ENCODE measurements at regions not wholly inside any gene's neighbourhood (a gene's known extent, or its start where the extent isn't known, plus 50 kb on each side); places are given as distances from the start of the nearest gene placed in this dataset.
A peak's percentile ranks its signal among the peaks of the same experiment; 100 is the strongest.
"Not testable (repeated sequence)": the region's sequence is repeated elsewhere in the genome, so short reads cannot be mapped to it uniquely, and the experiment has no call there.

- DNase-seq, result no peak
Measured at GRCh38 chr3:3902161-3902560, 102.9 kb downstream of the LRRN1 start.

DNA sequence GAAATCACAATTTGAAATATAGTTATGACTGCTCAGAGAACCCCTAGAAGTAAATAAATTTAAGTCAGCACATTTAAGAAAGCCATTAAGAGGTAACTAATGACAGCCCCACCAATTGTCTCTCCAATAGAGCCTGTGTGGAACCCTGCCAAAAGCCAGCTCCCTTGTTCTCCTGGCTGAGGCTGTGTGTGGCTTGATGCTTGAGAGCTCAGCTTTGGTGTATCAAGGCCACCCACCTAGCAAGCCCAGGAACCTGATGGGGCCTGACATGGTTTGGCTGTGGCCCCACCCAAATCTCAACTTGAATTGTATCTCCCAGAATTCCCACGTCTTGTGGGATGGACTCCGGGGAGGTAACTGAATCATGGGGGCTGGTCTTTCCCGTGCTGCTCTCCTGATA is 106.9 kb downstream of the LRRN1 start:
- no peak for DNase-seq

- DNase-seq, result no peak
Measured at GRCh38 chr3:3907023-3907422, 107.8 kb downstream of the LRRN1 start.

GRCh38 chr3:3918763-3919162 is 119.5 kb downstream of the LRRN1 start:
- DNase-seq, result no peak

DNA sequence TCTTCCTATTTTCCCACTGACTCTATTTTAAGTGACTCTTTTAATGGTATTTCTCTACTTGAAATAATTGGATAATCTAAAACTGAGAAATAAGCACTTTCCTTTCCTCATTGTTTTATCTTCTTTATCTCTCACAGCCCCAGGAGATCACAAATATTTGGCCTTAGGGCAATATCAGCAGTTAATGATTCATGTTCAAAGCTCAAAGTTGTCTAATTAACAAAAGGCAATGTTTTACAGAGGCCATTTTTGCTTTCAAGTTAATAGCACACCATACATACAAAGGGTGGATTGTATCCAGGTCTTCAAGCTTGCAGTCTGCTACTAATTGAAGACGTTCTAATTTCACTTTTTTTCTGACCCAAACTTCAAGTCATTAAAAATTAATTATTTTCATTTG is 120.1 kb downstream of the LRRN1 start:
- no peak for DNase-seq

DNA sequence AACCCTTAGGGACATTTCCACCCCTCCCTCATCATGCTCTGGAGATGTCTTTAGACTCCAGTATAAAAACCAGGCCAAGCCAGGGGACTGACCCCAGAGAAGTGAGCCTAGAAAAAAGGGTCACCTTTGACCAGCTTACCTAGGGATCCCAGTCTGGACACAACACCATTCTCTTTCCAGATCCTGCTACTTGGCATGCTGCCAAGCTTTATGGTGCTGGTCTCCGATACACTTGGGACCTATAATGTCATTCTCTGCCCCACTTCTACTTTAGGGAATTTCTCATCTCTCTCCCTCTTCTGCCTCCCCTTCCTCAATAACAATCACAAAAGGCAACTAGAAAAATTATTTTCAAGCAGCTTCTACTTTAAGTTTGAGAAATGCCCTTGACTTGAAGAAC is 124.4 kb downstream of the LRRN1 start:
- no peak for DNase-seq

GRCh38 chr3:3927198-3927597 is 128.0 kb downstream of the LRRN1 start:
- no peak for DNase-seq

GRCh38 chr3:3927965-3928364 is 128.7 kb downstream of the LRRN1 start:
- no peak for DNase-seq

GRCh38 chr3:3941380-3941779 is 142.1 kb downstream of the LRRN1 start:
- DNase-seq, result not testable (repeated sequence)

GRCh38 chr3:3951071-3951470 is 151.8 kb downstream of the LRRN1 start:
- no peak for DNase-seq

GRCh38 chr3:3951501-3951900 is 152.3 kb downstream of the LRRN1 start:
- DNase-seq, result no peak

DNA sequence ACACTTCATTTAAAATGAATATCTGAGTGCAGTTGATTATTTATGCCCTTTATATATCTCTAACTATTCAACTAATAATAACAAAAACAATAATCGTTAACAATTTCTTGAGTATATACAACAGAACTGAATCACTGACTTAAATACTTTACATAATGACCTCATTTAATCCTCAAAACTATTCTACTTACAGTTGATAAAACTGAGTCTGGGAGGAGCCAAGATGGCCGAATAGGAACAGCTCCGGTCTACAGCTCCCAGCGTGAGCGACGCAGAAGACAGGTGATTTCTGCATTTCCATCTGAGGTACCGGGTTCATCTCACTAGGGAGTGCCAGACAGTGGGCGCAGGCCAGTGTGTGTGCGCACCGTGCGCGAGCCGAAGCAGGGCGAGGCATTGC is 163.6 kb downstream of the LRRN1 start:
- DNase-seq, result not testable (repeated sequence)

GRCh38 chr3:3984053-3984452 is 184.8 kb downstream of the LRRN1 start:
- DNase-seq, result no peak

- DNase-seq, result no peak
Measured at GRCh38 chr3:3991598-3991997, 192.4 kb downstream of the LRRN1 start.

DNA sequence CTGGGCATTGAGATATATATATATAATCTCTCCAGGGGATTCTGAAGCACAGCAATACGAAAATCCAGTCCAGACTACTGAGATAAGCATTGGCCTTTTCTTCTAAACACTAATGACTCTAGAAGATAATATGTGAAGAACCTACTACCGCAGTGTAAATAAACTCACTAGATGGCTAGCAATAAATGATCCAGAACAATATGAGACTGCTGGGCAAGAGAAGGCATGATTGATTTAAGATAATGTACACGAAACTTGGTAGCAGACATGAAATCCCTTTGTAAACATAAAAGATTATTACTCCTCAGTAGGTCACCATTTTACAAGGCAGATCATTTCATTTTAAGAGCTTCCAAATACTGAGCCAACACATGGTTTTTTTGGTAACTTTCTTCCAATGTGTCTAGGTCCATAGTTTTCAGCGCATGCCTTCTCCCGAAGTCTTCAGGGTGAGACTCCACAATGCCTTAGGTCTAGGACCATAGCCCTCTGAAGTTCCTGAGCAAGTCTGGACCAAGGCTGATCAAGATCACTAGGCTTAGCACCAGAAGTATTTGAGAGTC is 193.2 kb downstream of the LRRN1 start:
- DNase-seq, result no peak

GRCh38 chr3:3998140-3998922 is 199.1 kb downstream of the LRRN1 start:
- peak; percentile 35 to 72 for DNase-seq

GRCh38 chr3:3999340-3999739 is 200.1 kb downstream of the LRRN1 start:
- DNase-seq, result not testable (repeated sequence)

DNA sequence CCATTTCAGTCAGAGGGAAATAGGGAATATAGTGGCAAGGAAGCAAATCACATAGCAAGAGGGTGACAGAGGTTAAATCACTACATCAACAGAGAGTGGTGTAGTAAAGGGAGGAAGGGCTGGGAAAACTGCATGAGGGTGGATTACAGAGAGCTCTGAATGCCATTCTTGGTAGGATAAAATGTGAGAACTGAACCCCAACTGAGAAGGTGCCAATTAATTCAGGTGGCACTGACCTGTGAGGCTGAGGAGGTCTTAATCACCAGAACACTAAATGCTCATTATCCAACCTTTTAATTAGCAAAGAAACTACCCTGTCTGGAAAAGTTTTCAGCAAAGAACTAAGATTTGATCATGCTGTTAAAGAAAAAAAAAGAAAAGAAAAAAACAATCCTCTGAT is 202.7 kb downstream of the LRRN1 start:
- no peak for DNase-seq

DNA sequence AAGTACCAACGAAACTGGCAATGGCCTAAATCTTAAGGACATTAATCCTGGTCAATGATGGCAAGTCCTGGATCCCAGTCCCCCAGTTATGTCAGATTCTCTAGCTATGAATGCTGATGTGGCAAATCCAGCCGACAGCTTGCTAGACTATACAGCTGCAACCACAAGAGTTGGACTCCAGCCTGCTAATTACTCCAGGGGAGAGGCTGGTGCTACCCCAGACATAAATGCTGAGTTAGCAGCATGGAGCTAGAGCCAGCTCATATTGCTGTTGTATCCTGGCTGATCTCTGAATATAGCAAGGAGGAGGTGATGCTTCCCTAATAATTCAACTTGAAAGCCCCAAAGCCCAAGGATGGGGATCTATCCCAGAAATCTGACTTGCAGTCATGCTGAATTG is 207.1 kb downstream of the LRRN1 start:
- DNase-seq, result no peak

DNA sequence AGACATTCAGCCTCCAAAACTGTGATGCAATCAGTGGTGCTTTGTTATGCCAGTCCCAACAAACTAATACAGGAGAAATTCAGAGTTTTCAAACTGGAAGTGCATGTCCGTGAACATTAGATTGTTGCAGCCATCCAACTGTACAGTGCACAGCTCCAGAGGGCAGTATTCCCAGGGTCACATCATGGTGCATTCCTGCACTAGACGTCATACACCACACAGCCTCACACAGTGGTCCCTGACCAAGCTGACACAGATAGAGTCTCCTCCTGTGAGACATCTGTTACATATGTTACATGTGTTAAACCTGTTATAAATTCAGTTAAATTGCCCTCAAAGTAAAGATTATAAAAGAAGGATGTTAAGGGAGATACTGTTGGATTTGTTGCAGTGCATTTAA is 209.0 kb downstream of the LRRN1 start:
- DNase-seq, result no peak

- peak in 1 of 2 experiments; percentile 40 for DNase-seq
Measured at GRCh38 chr3:4011166-4011565, 211.9 kb downstream of the LRRN1 start.

DNA sequence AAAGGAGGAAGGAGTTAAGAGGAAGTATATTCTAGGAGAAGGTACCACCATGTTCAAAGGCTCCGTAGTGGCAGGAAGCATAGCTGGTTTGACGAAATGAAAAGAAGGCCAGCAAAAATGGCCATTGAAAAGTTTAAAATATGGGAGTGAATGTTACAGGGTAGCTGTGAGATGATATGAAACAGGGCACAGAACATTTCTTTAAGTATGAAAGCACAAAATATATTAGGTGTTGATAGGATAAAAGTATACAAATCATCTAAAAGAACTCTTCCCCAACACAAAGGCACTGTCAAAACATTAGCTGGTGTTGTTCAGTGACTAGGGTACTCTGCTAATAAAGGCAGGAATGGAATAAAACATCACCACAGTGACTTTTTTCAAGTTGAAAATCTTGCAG is 216.2 kb downstream of the LRRN1 start:
- no peak for DNase-seq

DNA sequence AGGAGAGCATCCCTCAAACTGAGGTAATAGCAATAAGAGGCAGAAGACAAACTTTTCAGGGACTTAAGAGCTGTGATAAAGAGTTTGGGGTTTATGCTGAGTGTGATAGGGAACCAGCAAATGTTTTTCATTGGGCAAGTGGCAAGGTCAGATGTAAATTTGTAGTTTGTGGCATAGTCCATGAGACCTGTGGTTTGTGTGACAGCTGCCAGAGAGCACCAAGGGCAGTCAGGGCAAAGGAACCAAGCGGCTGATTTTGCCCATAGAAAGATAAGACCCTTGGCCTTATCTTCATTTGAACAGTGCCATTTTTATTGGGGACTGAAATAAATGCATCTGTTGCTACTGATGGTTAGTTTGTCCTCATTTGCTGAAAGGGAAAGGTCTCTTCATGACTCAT is 220.3 kb downstream of the LRRN1 start:
- no peak for DNase-seq

DNA sequence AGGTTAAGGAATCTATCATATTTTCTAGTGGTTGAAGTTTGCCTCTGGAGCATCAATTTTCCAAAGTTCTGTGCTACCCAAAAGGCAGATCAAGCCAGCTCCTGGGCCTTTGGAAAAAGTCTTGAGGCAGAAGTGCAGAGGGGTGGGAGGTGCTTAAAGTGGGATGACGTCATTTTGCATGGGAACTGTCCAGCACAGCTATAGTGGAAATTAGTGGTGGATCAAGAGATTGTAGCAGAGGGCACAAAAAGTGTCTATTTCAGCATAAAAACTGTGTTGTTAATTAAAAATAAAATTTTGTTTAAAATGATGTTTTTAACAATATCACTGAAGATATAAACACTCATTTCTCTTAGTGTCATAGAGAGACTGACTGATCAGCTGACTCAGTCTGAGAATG is 221.9 kb downstream of the LRRN1 start:
- DNase-seq, result no peak

DNA sequence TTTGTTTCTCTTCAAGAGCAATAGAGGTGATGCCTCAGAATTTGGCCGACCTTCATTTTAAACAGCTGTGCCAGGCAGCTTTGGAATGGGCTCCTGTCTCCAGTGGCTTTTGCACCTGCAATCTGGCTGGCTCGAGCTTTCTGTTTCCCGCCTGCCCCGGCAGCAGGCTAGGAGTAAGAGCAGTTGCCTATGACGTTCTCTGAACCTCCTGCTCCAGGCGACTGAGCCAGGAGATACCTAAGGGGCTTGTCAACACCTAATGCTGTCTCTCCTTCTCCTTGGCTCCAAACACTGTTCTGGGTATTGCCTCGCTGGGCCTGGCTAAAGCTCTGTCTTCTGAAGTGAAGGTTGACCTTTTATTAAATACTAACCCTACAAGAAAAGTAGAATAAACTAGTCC is 229.9 kb downstream of the LRRN1 start:
- DNase-seq, result no peak

Measured in NCI-H524 (cell line).